Esophagus squamous epithelium (tissue), 5 donors: ENCODE measurements at regions not wholly inside any gene's neighbourhood (a gene's known extent, or its start where the extent isn't known, plus 50 kb on each side); places are given as distances from the start of the nearest gene placed in this dataset.
"Not testable (repeated sequence)": the region's sequence is repeated elsewhere in the genome, so short reads cannot be mapped to it uniquely, and the experiment has no call there.

Source experiments
- DNase-seq: peaks from one replicate; lab custom pipeline; 2025; lab: John Stamatoyannopoulos, UW
- H3K27ac ChIP-seq, 4 donors: fragments of 200-600 bp; sonication (generic); one replicate each; pipeline ENCODE4 v1.5.1; 2016 to 2019; ENCODE audit warnings: mild to moderate bottlenecking in 1 of 4
- H3K27me3 ChIP-seq, 4 donors: fragments of 200-600 bp; sonication (generic); 1 replicate in 3 of 4; 2 replicates in 1 of 4; pipeline versions ENCODE4 v1.5.1 to v1.6.0; 2017 to 2021; ENCODE audit warnings: antibody characterized with exemption in 1 of 4
- H3K36me3 ChIP-seq, 3 donors: fragments of 200-600 bp; sonication (generic); one replicate each; pipeline ENCODE4 v1.5.1; 2016 to 2019
- H3K4me1 ChIP-seq, 3 donors: fragments of 200-600 bp; sonication (generic); one replicate each; pipeline ENCODE4 v1.5.1; 2017 to 2019
- H3K4me3 ChIP-seq, 4 donors: fragments of 200-600 bp; sonication (generic); 1 replicate in 3 of 4; 2 replicates in 1 of 4; pipeline ENCODE4 v1.5.1; 2016 to 2019; ENCODE audit warnings: mild to moderate bottlenecking in 2 of 4, moderate library complexity in 1 of 4
- H3K9me3 ChIP-seq, 3 donors: fragments of 200-600 bp; sonication (generic); one replicate each; pipeline ENCODE4 v1.5.1; 2016 to 2019
- CTCF ChIP-seq, 6 experiments: fragments of 450-650 bp in 4 of 6; fragments of 200-600 bp in 2 of 6; sonication (generic) in 2 of 6; IDR thresholded peaks; one replicate each; pipeline ENCODE4 v1.5.1; 2016 to 2019; ENCODE audit warnings: antibody characterized with exemption in 6 of 6, mild to moderate bottlenecking in 4 of 6, moderate library complexity in 4 of 6
- POLR2A ChIP-seq, 4 donors: fragments of 450-650 bp; IDR thresholded peaks; one replicate each; pipeline ENCODE4 v1.6.1; 2017; ENCODE audit warnings: antibody characterized with exemption in 4 of 4, mild to moderate bottlenecking in 4 of 4, moderate library complexity in 3 of 4
- WGBS, 2 donors: methylation state at CpG; one replicate each; pipeline ENCODE4 v1.1.5; 2018; 5-methylcytosine and 5-hydroxymethylcytosine counted together
- intact Hi-C: fragments of 100-400 bp; cut with DNase I; formaldehyde crosslinking; loops from one replicate; pipeline ENCODE4 v1.15.0; 2022
- small RNA-seq, 4 donors: library from RNA; depleted of rRNA; stranded (forward); fragments of <200 nt; gene quantifications; one replicate each; pipeline ENCODE3, GENCODE V24; 2016
- donor health status: DM: yes; HTN: yes; CAD: no.

- 14 to 24% methylated on average over 2 of the region's 2 CpGs for WGBS, 2 donors
- Histone ChIP-seq H3K4me3 (no peak overlapping the region), H3K36me3 (no peaks in the 10 kb centered on the region), H3K27me3 (no peaks in the 10 kb centered on the region), H3K4me1 (no peaks in the 10 kb centered on the region), H3K27ac (no peak overlapping the region), H3K9me3 (no peaks in the 10 kb centered on the region)
- intact Hi-C loops, result no loop called here
- TF ChIP-seq CTCF (IDR thresholded peaks at IDR 0.05) (no peak), POLR2A (IDR thresholded peaks at IDR 0.05) (no peak)
- DNase-seq, result no peak
Observed at GRCh38 chr3:110995461-110996231, 76.0 kb upstream of the NECTIN3 start.

GRCh38 chr3:110998766-110999165, 72.8 kb upstream of the NECTIN3 start:
- H3K4me3 ChIP-seq, H3K27me3 ChIP-seq, H3K27ac ChIP-seq, H3K36me3 ChIP-seq, H3K4me1 ChIP-seq, DNase-seq, H3K9me3 ChIP-seq, intact Hi-C loops: not testable (repeated sequence)
- WGBS, 2 donors, result 27% methylated on average over 2 of the region's 2 CpGs; no CpG with 5 or more reads in 1 of the 2 donors

- DNase-seq, H3K4me1 ChIP-seq, intact Hi-C loops, H3K27ac ChIP-seq, H3K36me3 ChIP-seq, H3K9me3 ChIP-seq, H3K27me3 ChIP-seq, H3K4me3 ChIP-seq: not testable (repeated sequence)
- WGBS, 2 donors, result 63 to 65% methylated on average over 3 to 4 of the region's 4 CpGs
Observed at GRCh38 chr3:111006485-111006884, 65.1 kb upstream of the NECTIN3 start.

- no peaks in the 10 kb centered on the region for H3K36me3 ChIP-seq
- TF ChIP-seq POLR2A (IDR thresholded peaks at IDR 0.05) (no peak), CTCF (IDR thresholded peaks at IDR 0.05) (no peak)
- no peak for DNase-seq
- WGBS, 2 donors, result 60 to 66% methylated on average over 6 of the region's 7 CpGs
- intact Hi-C loops, result no loop called here
- H3K27me3 ChIP-seq, result no peaks in the 10 kb centered on the region
- no peak overlapping the region for H3K27ac ChIP-seq
- no peak overlapping the region for H3K4me3 ChIP-seq
- H3K9me3 ChIP-seq, result no peaks in the 10 kb centered on the region
- H3K4me1 ChIP-seq, result no peaks in the 10 kb centered on the region
Observed at GRCh38 chr3:111012388-111013248, 59.0 kb upstream of the NECTIN3 start.

Small RNA genes in the stretch of these regions (small RNA-seq; reads per million reads assigned to genes)
- 0 reads per million in 4 donors for gene AC078918.1
- gene MIR4445, result 0 reads per million in 4 donors
- gene RF00019, result 0 reads per million in 4 donors
- gene RNU6ATAC15P, result 0 reads per million in 4 donors
